ENCODE measurements at regions not wholly inside any gene's neighbourhood (a gene's known extent, or its start where the extent isn't known, plus 50 kb on each side); places are given as distances from the start of the nearest gene placed in this dataset.

DNA sequence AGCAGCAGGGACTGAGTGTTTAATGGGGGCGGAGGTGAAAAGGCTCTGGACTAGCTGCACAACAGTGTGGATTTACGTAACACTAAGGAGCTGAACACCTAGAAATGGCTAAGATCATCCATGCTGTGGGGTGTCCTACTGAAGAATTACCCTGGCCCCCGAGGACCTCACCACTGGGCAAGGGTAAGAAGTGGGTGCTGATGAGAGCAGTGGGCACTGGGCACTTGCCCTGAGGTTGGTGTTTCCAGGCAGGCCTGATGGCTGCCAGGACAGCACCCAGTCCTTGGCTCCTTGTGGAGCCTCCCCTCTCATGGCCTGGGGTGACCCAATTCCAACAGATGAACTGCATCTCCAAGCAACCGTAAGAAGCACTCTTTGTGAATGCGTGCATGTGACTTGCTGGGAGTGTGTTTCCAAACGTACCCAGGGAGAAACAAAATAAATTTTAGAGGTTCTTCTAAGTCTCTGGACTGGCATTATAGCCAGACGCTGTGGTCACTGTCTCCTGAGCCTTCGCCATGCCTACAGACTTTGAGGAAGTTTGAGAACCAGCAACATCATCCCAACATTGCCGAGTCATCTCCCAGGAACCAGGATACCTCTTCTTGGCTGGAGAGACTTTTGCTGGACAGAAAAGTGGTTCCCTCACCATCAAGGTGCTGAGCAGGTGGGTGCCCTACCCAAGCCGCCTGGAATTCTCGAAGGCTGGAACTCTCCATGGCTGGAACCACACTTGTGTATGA is 245.9 kb downstream of the ERMARD start:
- no peaks in the 10 kb centered on the region for H3K36me3 ChIP-seq
- no peaks in the 10 kb centered on the region for H3K27me3 ChIP-seq
- DNase-seq (ENCODE audit: low read depth in 1 of 2, low spot score in 1 of 2), result no peak
- H3K4me1 ChIP-seq (ENCODE audit: low read depth), result no peaks in the 10 kb centered on the region
- H3K9me3 ChIP-seq (ENCODE audit: low read depth), result no peaks in the 10 kb centered on the region
- no peak overlapping the region for H3K27ac ChIP-seq
- TF ChIP-seq, protein P1, sequence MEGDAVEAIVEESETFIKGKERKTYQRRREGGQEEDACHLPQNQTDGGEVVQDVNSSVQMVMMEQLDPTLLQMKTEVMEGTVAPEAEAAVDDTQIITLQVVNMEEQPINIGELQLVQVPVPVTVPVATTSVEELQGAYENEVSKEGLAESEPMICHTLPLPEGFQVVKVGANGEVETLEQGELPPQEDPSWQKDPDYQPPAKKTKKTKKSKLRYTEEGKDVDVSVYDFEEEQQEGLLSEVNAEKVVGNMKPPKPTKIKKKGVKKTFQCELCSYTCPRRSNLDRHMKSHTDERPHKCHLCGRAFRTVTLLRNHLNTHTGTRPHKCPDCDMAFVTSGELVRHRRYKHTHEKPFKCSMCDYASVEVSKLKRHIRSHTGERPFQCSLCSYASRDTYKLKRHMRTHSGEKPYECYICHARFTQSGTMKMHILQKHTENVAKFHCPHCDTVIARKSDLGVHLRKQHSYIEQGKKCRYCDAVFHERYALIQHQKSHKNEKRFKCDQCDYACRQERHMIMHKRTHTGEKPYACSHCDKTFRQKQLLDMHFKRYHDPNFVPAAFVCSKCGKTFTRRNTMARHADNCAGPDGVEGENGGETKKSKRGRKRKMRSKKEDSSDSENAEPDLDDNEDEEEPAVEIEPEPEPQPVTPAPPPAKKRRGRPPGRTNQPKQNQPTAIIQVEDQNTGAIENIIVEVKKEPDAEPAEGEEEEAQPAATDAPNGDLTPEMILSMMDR (IDR thresholded peaks at IDR 0.05; ENCODE audit: low read depth, low read length), result no peak
- no peak overlapping the region for H3K4me3 ChIP-seq

DNA sequence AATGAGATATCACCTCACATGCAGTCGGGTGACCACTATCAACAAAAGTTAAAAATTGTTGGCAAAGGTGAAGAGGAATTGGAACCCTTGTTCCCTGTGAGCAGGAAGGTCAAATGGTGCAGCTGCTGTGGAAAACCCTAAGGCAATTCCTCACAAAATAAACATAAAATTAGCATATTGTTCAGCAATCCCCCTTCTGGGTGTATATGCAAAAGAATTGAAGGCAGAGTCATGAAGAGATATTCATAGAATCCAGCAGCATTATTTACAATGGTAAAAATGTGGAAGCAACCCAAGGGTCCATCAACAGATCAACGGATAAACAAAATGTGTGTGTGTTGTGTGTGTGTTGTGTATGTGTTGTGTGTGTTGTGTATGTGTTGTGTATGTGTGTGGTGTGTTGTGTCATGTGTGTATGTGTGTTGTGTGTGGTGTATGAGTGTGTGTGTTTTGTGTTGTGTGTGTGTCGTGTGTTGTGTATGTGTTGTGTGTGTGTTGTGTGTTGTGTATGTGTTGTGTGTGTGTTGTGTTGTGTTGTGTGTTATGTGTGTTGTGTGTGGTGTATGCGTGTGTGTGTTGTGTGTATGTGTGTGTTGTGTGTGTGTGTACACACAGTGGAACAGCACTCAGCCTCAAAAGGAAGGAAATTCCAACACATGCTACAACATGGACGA is 245.1 kb downstream of the ERMARD start:
- TF ChIP-seq, protein P1 (IDR thresholded peaks at IDR 0.05; ENCODE audit: low read depth, low read length), result no peak
- no peak for DNase-seq (ENCODE audit: low read depth in 1 of 2, low spot score in 1 of 2)
- no peaks in the 10 kb centered on the region for H3K36me3 ChIP-seq

DNA sequence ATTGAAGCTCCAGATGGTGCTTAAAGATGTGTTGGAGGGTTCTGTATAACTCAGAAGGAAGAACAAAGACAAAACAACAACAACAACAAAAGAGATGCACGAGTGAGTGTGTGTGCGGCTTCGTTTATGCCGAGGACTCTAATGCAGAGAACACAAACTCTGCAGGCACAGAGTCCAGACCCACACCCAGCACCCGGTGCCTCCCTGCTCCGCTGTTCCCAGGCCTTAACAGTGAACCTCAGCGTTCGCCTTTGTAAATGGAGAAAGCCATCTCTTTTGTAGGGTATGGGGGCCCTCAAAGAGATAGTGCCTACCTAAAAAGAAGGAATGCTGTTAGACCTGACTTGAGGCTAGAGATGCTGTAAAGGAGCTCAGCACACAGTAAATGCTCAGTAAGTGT is 243.3 kb downstream of the ERMARD start:
- no peak overlapping the region for H3K4me3 ChIP-seq
- DNase-seq (ENCODE audit: low read depth in 1 of 2, low spot score in 1 of 2), result no peak
- no peaks in the 10 kb centered on the region for H3K36me3 ChIP-seq
- no peaks in the 10 kb centered on the region for H3K27me3 ChIP-seq
- TF ChIP-seq, protein P1 (IDR thresholded peaks at IDR 0.05; ENCODE audit: low read depth, low read length), result no peak
- H3K27ac ChIP-seq, result no peak overlapping the region
- H3K9me3 ChIP-seq (ENCODE audit: low read depth), result no peaks in the 10 kb centered on the region
- H3K4me1 ChIP-seq (ENCODE audit: low read depth), result no peaks in the 10 kb centered on the region

More for the DNA sequence above, 245.1 kb downstream of the ERMARD start:
- no peak overlapping the region for H3K4me3 ChIP-seq
- no peak overlapping the region for H3K27ac ChIP-seq
- H3K4me1 ChIP-seq (ENCODE audit: low read depth), result no peaks in the 10 kb centered on the region
- no peaks in the 10 kb centered on the region for H3K9me3 ChIP-seq (ENCODE audit: low read depth)
- no peaks in the 10 kb centered on the region for H3K27me3 ChIP-seq

DNA sequence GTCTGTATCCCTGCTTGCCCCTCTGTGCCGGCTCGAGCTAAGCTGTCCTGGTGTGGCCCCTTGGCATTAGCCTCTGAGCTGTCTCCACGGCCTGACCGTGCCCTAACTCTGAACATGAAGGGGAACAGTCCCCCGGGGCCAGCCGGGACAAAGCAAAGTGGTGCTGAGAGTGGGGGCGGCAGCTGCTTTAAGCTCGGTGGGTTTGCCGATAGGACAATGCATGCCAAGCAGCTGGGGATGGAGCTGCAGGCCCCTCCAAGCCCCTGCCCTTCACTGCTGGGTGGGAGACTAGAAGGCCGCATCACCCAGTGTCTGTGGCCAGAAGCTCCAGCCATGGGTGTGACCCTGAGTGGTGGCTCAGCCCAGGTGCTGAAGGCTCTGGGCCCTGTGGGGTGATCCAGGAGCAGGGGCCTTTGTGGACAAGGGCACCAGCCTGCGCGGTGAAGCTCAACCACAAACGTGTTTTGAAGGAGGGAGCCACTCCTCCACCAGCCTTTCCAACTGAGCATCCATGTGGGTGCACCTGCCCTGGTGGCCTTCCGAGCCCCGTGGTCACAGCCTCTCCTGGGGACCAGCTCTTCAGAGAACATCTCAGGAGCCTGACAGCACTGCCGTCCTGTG is 242.5 kb downstream of the ERMARD start:
- Histone ChIP-seq H3K36me3 (no peaks in the 10 kb centered on the region), H3K4me3 (no peak overlapping the region), H3K27me3 (no peaks in the 10 kb centered on the region), H3K9me3 (ENCODE audit: low read depth) (no peaks in the 10 kb centered on the region), H3K27ac (no peak overlapping the region), H3K4me1 (ENCODE audit: low read depth) (no peaks in the 10 kb centered on the region)
- TF ChIP-seq, protein P1 (IDR thresholded peaks at IDR 0.05; ENCODE audit: low read depth, low read length), result no peak
- no peak for DNase-seq (ENCODE audit: low read depth in 1 of 2, low spot score in 1 of 2)

DNA sequence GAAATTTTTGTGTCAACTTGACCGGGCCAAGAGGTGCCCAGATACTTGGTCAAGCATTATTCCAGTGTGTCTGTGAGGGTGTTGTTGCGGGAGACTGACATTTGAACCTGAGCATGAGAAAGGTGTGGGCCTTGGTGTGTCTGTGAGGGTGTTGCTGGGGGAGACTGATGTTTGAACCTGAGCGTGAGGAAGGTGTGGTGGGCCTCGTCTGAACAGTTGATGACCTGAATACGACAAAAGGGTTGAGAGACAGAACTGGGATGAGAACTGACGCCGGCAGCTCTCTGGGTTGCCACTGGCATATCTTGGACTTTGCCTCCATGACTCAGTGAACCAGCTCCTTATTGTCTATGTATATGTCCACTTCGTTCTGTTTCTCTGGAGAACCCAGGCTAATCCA is 240.5 kb downstream of the ERMARD start:
- no peak overlapping the region for H3K27ac ChIP-seq
- no peaks in the 10 kb centered on the region for H3K27me3 ChIP-seq
- no peaks in the 10 kb centered on the region for H3K9me3 ChIP-seq (ENCODE audit: low read depth)
- DNase-seq (ENCODE audit: low read depth in 1 of 2, low spot score in 1 of 2), result no peak
- TF ChIP-seq, protein P1 (IDR thresholded peaks at IDR 0.05; ENCODE audit: low read depth, low read length), result no peak
- no peak overlapping the region for H3K4me3 ChIP-seq
- H3K36me3 ChIP-seq, result no peaks in the 10 kb centered on the region
- no peaks in the 10 kb centered on the region for H3K4me1 ChIP-seq (ENCODE audit: low read depth)
